ENCODE measurements at regions not wholly inside any gene's neighbourhood (a gene's known extent, or its start where the extent isn't known, plus 50 kb on each side); places are given as distances from the start of the nearest gene placed in this dataset.

DNA sequence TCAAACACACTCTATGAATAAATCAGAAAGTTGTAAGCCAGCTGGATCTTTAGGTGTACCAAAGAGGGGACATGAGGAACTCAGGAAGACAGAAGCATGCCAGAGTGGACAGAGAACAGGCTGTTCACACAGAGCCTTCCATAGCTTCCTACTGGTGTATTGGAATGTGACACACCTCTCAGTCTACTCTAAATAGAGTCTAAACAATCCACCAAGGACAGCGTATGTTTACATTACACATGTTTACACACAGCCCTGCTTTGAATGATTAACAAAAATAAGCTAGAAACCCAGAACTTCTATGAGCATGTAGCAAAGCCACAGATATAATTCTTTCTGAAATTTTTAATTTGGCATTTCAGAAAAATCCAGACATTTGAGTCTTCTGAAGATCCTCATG lies 1279.0 kb upstream of the CDH8 start:
- DNase-seq (ENCODE audit: low spot score) (no peak), ATAC-seq (no peak)
- intact Hi-C loops (cut with DNase I), result no loop called here

GRCh38 chr16:63312346-63312745 lies 1276.1 kb upstream of the CDH8 start:
- no peak for DNase-seq (ENCODE audit: low spot score)
- intact Hi-C loops (cut with DNase I), result no loop called here
- ATAC-seq, result peak; percentile 17

DNA sequence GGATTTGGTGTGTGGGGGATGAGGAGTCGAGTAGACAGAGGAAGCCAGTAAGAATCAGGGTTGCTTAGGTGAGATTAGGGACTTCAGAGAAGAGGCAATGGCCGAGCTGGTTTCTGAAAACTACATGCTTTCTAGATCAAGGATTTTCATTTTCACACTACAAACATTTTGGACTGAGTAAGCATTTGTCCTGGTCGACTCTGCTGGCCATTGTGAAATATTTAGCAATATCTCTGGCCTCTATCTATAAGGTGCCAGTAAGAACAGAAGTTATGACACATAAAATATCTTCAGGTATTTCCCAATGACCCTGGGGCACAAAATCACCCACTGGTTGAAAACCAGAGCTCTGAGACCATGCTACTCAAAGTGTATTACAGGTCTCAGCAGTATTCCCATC lies 1275.1 kb upstream of the CDH8 start:
- intact Hi-C loops (cut with DNase I), result no loop called here
- ATAC-seq, result no peak
- no peak for DNase-seq (ENCODE audit: low spot score)

- ATAC-seq, result no peak
- no peak for DNase-seq (ENCODE audit: low spot score)
- intact Hi-C loops (cut with DNase I), result no loop called here
Measured at GRCh38 chr16:63302811-63303210, 1266.6 kb upstream of the CDH8 start.

DNA sequence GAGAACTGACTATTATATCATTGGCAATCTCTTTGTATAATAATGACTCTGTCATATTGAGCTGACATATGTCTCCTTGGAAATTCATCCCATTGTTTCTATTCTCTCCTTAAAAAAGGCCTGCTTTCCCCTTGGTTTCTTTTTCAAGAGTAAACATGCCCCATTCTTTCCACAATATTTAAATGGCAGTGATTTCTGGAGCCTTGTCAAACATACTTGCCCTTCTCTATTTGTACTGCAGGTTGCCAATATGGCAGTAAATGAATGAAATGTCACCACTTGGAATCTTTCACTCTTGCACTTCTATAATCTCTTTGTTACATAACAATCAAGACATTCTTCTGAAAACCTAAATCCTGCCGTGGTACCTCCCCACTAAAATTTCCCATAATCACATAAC lies 1265.1 kb upstream of the CDH8 start:
- intact Hi-C loops (cut with DNase I), result no loop called here
- no peak for DNase-seq (ENCODE audit: low spot score)
- ATAC-seq, result no peak

DNA sequence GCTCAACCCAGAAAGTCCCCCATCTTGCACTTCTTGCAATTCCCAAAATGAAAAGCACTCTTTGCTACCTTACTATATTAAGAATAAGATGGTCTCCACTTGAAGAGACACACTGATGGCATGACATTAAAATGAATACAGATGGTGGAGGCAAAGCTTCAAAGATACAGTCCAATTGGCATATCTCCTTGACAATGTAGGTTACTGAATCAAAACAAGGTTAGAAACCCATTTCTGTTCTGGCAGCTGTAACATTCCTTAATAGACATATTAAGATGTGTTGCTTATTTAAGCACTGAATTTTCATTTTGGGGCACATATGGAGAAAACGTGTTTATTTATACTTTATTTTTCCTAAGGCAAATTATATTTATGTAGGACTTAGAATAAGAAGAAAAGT lies 1262.8 kb upstream of the CDH8 start:
- intact Hi-C loops (cut with DNase I), result no loop called here
- ATAC-seq, result no peak
- no peak for DNase-seq (ENCODE audit: low spot score)

DNA sequence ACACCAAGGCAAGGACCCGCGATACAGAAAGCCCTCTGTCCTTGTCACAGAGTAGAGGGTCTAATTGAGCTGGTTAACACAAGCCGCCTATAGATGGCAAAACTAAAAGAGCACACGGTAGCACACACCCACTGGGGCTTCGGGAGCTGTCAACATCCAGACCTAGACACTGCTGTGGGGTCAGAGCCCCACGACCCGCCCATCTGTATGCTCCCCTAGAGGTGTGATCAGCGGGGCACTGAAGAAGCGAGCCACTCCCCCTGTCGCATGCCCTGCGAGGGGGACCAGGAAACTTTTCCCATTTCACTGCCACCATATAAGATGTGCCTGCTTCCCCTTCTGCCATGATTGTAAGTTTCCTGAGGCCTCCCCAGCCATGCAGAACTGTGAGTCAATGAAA lies 1255.8 kb upstream of the CDH8 start:
- ATAC-seq (no peak), DNase-seq (ENCODE audit: low spot score) (no peak)
- intact Hi-C loops (cut with DNase I), result no loop called here

GRCh38 chr16:63289834-63290460 lies 1253.7 kb upstream of the CDH8 start:
- intact Hi-C loops (cut with DNase I), result no loop called here
- no peak for ATAC-seq
- DNase-seq (ENCODE audit: low spot score), result no peak

GRCh38 chr16:63287401-63287800 lies 1251.2 kb upstream of the CDH8 start:
- DNase-seq (ENCODE audit: low spot score) (no peak), ATAC-seq (no peak)
- intact Hi-C loops (cut with DNase I), result no loop called here

DNA sequence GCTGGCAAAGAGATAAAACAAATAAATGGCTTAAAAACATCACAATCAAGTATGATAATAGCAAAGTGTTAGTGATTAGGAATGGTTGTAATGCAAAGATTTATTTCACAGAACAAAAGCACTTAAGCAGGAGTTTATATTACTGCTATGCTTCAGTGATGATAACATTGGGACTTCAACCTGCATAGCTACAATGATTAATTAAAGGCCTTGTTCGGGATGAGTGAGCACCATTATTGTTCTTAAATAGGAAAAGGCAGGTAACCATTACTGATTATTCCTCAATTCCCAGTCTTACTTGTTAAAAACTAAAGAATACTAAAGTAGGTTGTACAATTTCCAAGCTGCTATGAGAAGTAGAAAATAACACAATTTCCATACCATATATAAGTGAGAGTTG lies 1247.5 kb upstream of the CDH8 start:
- ATAC-seq, result no peak
- intact Hi-C loops (cut with DNase I), result no loop called here
- DNase-seq (ENCODE audit: low spot score), result no peak

DNA sequence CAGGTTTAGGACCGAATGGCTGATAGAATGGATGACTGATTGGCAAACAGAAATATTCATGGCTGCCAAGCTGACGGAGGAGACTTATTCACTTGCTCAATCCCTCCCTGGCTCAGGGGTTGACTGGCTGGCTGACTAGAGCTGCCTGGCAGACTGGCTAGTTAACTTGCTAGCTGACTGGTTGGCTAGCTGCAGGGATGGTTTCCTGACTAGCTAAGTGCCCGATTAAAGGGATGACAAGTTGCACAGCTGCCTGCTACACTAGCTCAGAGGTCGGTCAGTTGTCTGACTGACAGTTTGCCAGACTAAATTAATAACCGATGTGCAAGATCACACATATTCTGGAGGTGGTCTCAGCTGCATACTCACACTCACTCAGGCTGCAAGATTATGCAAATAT lies 1208.4 kb upstream of the CDH8 start:
- ATAC-seq, result no peak
- no peak for DNase-seq (ENCODE audit: low spot score)
- intact Hi-C loops (cut with DNase I), result no loop called here

- DNase-seq (ENCODE audit: low spot score) (no peak), ATAC-seq (no peak)
- intact Hi-C loops (cut with DNase I), result no loop called here
Measured at GRCh38 chr16:63241497-63242028, 1205.3 kb upstream of the CDH8 start.

- intact Hi-C loops (cut with DNase I), result no loop called here
- DNase-seq (ENCODE audit: low spot score), result no peak
- no peak for ATAC-seq
Measured at GRCh38 chr16:63239065-63239570, 1202.9 kb upstream of the CDH8 start.

GRCh38 chr16:63230421-63231040 lies 1194.3 kb upstream of the CDH8 start:
- ATAC-seq (no peak), DNase-seq (ENCODE audit: low spot score) (no peak)
- intact Hi-C loops (cut with DNase I), result no loop called here

DNA sequence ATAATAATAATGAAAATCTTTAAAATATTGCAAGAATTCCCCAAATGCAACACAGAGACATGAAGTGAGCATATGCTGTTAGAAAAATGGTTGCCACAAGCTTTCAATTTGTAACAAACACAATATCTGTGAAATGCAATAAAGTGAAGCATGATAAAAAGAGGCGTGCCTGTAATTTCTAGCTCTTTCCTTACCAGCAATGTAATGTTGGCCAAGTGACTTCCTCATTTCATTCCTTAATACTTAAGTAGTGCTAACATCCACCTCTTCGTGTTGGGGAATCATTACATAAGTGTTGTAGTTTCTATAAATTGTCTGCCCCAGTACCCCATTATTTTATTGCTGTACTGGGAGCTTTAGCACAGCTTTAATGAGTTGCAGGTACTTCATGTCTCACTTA lies 1192.0 kb upstream of the CDH8 start:
- ATAC-seq (no peak), DNase-seq (ENCODE audit: low spot score) (no peak)
- intact Hi-C loops (cut with DNase I), result no loop called here

DNA sequence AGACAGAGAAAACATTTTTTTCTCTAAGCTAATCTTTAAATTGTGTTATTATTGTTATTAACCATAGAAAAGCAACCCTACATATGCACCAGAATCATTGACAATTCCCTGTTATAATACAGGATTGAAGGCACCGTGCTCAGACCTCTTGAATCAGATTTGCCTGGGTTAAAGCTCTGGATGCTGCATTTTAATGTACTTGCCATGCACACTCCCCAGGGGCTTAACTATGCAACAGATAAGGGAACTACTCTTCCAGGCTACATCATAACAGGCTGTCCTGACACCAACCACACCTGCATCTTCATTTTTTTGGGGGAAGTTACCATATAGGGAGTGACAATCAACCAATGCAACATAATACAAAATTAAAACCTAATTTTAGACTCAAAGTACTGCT lies 1187.6 kb upstream of the CDH8 start:
- no peak for ATAC-seq
- DNase-seq (ENCODE audit: low spot score), result no peak
- intact Hi-C loops (cut with DNase I), result no loop called here

GRCh38 chr16:63216696-63217423 lies 1180.6 kb upstream of the CDH8 start:
- intact Hi-C loops (cut with DNase I), result no loop called here
- ATAC-seq (no peak), DNase-seq (ENCODE audit: low spot score) (no peak)

DNA sequence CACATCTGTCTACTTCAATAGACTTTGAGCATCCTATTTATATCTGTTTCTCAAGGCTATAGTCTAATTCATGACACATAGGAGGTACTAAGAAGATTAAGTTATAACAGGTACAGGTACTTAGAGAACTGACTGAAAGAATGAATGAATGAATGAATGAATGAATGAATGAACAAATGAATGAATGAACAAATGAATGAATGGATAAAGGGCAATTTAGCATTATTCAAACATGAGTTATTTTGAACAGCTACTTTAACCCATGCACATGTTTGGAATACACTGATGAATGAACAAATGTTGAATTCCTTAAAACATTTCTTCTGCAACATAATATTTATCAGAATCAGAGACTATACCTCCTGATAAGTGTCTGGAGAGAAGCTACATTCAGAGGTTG lies 1165.6 kb upstream of the CDH8 start:
- ATAC-seq (no peak), DNase-seq (ENCODE audit: low spot score) (no peak)
- intact Hi-C loops (cut with DNase I), result no loop called here

GRCh38 chr16:63200940-63201339 lies 1164.7 kb upstream of the CDH8 start:
- DNase-seq (ENCODE audit: low spot score) (no peak), ATAC-seq (no peak)
- intact Hi-C loops (cut with DNase I), result no loop called here

DNA sequence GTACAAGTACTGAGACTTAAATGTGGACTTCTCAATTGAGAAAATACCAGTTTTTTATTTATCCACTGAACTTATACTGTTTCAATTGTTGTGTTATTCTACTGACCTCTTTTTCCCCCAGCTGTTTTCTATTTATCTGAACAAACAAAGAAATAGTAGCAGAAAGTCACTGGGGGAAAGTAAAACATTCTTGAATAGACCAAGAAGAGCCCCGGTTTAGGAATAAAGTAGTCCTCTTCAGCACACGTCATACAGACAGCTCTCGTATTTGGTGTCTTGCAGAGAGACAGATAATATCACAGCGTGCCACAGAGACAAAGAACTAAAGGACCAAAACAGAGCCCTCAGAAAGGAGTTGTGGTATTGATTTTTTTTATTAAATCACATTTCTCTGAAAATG lies 1159.1 kb upstream of the CDH8 start:
- intact Hi-C loops (cut with DNase I), result no loop called here
- no peak for ATAC-seq
- DNase-seq (ENCODE audit: low spot score), result no peak
